Glutamatergic neuron (in vitro differentiated cells): ENCODE measurements at regions not wholly inside any gene's neighbourhood (a gene's known extent, or its start where the extent isn't known, plus 50 kb on each side); places are given as distances from the start of the nearest gene placed in this dataset.

Experiments
- DNase-seq: peaks from one replicate; pipeline ENCODE4 v3.0.0; 2022
- H3K27ac Mint-ChIP-seq: one replicate; pipeline ENCODE4 v1.8.0; 2020; ENCODE audit warnings: mild to moderate bottlenecking, mixed read lengths, inconsistent platforms; ENCODE audit not compliant: unreplicated experiment
- H3K27me3 Mint-ChIP-seq: one replicate; pipeline ENCODE4 v1.8.0; 2020; ENCODE audit warnings: mild to moderate bottlenecking, moderate library complexity, mixed read lengths, inconsistent platforms; ENCODE audit not compliant: unreplicated experiment
- H3K36me3 Mint-ChIP-seq: one replicate; pipeline ENCODE4 v1.8.0; 2020; ENCODE audit warnings: mild to moderate bottlenecking, mixed read lengths, inconsistent platforms; ENCODE audit not compliant: unreplicated experiment
- H3K4me1 Mint-ChIP-seq: one replicate; pipeline ENCODE4 v1.8.0; 2020; ENCODE audit warnings: mild to moderate bottlenecking, low read depth, mixed read lengths, inconsistent platforms; ENCODE audit not compliant: unreplicated experiment
- H3K4me3 Mint-ChIP-seq: one replicate; pipeline ENCODE4 v1.8.0; 2020; ENCODE audit warnings: mild to moderate bottlenecking, mixed read lengths, inconsistent platforms; ENCODE audit not compliant: unreplicated experiment
- H3K9me3 Mint-ChIP-seq: one replicate; pipeline ENCODE4 v1.8.0; 2020; ENCODE audit warnings: mild to moderate bottlenecking, moderate library complexity, mixed read lengths, inconsistent platforms; ENCODE audit not compliant: unreplicated experiment
- CTCF ChIP-seq: fragments of 200-600 bp; sonication (generic); IDR thresholded peaks from one replicate; pipeline ENCODE4 v1.5.0; 2021; ENCODE audit not compliant: partially characterized antibody, unreplicated experiment

- Mint-ChIP-seq H3K9me3 (peaks cover 4% of the 10 kb centered on the region), H3K36me3 (peaks cover 6% of the 10 kb centered on the region), H3K4me3 (no peak overlapping the region), H3K27ac (no peak overlapping the region), H3K27me3 (peaks cover 2% of the 10 kb centered on the region), H3K4me1 (peaks cover 2% of the 10 kb centered on the region)
- DNase-seq: no peak
- TF ChIP-seq CTCF: no peak
Measured at GRCh38 chr1:177800400-177801088, 169.3 kb downstream of the SEC16B start.

- H3K27me3 Mint-ChIP-seq: peaks cover 2% of the 10 kb centered on the region
- no peak for DNase-seq
- no peak overlapping the region for H3K4me3 Mint-ChIP-seq
- peaks cover 2% of the 10 kb centered on the region for H3K4me1 Mint-ChIP-seq
- no peak overlapping the region for H3K27ac Mint-ChIP-seq
- peaks cover 6% of the 10 kb centered on the region for H3K36me3 Mint-ChIP-seq
- peaks cover 4% of the 10 kb centered on the region for H3K9me3 Mint-ChIP-seq
- no peak for TF ChIP-seq CTCF
Measured at GRCh38 chr1:177799746-177800145, 170.1 kb downstream of the SEC16B start.

DNA sequence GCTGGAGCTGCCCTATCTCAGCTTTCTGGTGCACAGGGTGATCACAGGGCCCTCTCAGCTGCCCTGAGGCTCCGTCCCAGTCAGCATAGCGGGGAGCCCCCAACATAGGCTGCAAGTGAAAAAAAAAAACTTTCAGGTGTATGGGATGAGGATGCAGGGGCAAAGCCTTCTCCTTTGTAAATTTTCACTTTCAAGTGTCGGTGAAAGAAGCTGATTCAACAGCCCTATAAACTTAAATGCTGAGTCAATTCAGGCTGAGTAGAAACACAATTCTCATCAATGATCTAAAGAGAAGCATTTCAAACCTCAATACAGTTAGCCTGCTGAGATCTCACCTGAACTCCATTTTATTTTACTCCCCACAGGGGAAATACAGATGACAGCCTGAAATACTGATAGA lies 171.2 kb downstream of the SEC16B start:
- peaks cover 2% of the 10 kb centered on the region for H3K36me3 Mint-ChIP-seq
- no peak for DNase-seq
- peaks cover 2% of the 10 kb centered on the region for H3K9me3 Mint-ChIP-seq
- H3K4me3 Mint-ChIP-seq: no peak overlapping the region
- H3K27ac Mint-ChIP-seq: no peak overlapping the region
- no peak for TF ChIP-seq CTCF
- H3K27me3 Mint-ChIP-seq: no peaks in the 10 kb centered on the region
- peaks cover 2% of the 10 kb centered on the region for H3K4me1 Mint-ChIP-seq

GRCh38 chr1:177796561-177796960 lies 173.3 kb downstream of the SEC16B start:
- peaks cover 2% of the 10 kb centered on the region for H3K4me1 Mint-ChIP-seq
- no peaks in the 10 kb centered on the region for H3K36me3 Mint-ChIP-seq
- no peaks in the 10 kb centered on the region for H3K27me3 Mint-ChIP-seq
- DNase-seq: no peak
- H3K4me3 Mint-ChIP-seq: no peak overlapping the region
- TF ChIP-seq CTCF: no peak
- H3K27ac Mint-ChIP-seq: no peak overlapping the region
- no peaks in the 10 kb centered on the region for H3K9me3 Mint-ChIP-seq

- Mint-ChIP-seq H3K9me3 (no peaks in the 10 kb centered on the region), H3K27ac (no peak overlapping the region), H3K36me3 (no peaks in the 10 kb centered on the region), H3K4me1 (peaks cover 2% of the 10 kb centered on the region), H3K27me3 (no peaks in the 10 kb centered on the region), H3K4me3 (no peak overlapping the region)
- no peak for DNase-seq
- no peak for TF ChIP-seq CTCF
Measured at GRCh38 chr1:177794376-177794991, 175.4 kb downstream of the SEC16B start.
